Mammary epithelial cell (primary cell): ENCODE measurements at regions not wholly inside any gene's neighbourhood (a gene's known extent, or its start where the extent isn't known, plus 50 kb on each side); places are given as distances from the start of the nearest gene placed in this dataset.

ENCODE experiments used
- CTCF ChIP-seq, 2 donors: IDR thresholded peaks in 1 of 2; conservative IDR thresholded peaks in 1 of 2; 2 replicates each; pipeline ENCODE4 v1.5.1; 2011 to 2012; ENCODE audit warnings: inconsistent platforms in 2 of 2, low read length in 2 of 2, mild to moderate bottlenecking in 2 of 2, control low read depth in 1 of 2, low read depth in 1 of 2; ENCODE audit not compliant: insufficient read depth in 1 of 2; ENCODE audit errors: extremely low read depth in 1 of 2
- EZH2 ChIP-seq: IDR thresholded peaks from 2 replicates; pipeline ENCODE4 v1.6.1; 2012; ENCODE audit warnings: low read length, inconsistent platforms, borderline replicate concordance

- TF ChIP-seq CTCF (conservative IDR thresholded peaks at IDR 0.05 in 1 of 2, IDR thresholded peaks at IDR 0.05 in 1 of 2; ENCODE audit: extremely low read depth in 1 of 2, insufficient read depth in 1 of 2, low read depth in 1 of 2, low read length in 2 of 2), result no peak
- TF ChIP-seq EZH2, result no peak
These were observed 229.1 kb downstream of the TM9SF2 start for GRCh38 chr13:99730403-99730802.
